GM18526 (cell line): ENCODE measurements at regions not wholly inside any gene's neighbourhood (a gene's known extent, or its start where the extent isn't known, plus 50 kb on each side); places are given as distances from the start of the nearest gene placed in this dataset.

ENCODE experiments used
- POLR2A ChIP-seq: IDR thresholded peaks from 3 replicates; pipeline ENCODE4 v1.6.1; 2011; ENCODE audit not compliant: insufficient read length; ENCODE audit errors: extremely low read depth

DNA sequence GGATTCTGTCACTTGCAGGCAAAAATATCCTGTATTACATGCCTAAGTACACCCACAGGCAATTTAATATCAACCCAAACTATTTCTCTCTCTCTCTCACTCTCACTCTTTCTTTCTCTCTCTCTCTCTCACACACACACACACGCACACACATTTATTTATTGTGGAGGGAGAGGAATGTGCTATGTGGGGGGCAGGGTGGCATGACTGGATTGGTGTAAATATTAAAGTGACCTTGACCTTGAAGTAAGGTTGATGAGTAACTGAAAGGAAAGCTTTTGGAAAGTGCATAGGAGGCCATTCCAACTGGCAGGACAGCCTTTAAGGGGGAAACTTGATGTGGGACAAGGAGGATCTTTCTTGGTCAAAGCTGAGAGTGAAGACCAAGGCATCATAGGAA is 589.7 kb upstream of the KIRREL3 start:
- no peak for TF ChIP-seq POLR2A

DNA sequence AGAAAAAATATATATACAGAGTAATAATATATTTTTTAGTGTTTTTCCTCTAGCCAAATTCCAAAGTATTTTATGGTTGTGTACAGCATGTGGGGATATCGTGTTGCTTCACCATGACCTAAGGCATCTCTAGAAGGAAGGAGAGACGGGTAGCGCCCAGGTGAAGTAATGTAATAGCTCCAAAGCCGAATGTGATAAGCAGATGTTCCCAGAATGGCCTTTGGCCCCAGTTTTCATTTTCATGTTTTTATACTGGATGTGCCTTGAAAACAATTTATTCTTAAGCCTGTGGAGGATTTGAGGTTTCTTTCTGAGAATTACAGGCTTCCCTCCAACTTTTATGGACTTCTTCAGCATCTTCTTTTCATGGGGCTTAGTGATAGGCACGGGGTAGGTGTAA is 587.9 kb upstream of the KIRREL3 start:
- no peak for TF ChIP-seq POLR2A

DNA sequence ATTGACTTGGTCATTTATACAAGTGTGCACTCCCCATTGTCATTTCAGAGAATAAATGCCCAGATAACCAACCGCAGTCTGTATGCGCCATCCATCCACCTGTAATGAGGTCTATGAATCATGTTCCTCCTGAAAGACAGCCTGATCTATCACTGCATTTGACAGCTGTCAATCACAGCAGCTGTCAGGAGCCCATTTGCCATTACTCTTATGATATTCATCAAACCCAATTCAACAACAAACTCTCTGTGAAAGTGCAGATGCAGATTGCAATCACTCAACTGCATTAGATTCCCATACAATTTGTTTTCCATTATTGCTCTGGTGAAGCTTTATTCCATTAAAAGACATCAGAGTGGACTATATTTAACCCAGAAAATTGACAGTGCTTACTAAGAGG is 586.9 kb upstream of the KIRREL3 start:
- no peak for TF ChIP-seq POLR2A

DNA sequence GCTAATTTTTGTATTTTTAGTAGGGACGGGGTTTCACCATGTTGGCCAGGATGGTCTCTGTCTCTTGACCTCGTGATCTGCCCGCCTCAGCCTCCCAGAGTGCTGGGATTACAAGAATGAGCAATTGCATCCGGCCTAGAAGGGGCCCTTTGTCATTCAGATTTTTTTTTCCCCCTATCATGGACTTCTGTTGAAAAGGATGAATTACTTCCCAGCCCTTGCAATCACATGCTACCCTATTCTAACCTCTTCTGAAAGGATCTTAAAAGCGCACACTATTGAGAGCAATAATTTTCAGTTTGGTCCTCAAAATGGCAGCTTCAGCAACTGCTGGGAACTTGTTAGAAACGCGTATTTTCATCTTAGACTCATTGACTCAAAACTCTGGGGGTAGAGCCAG is 575.6 kb upstream of the KIRREL3 start:
- no peak for TF ChIP-seq POLR2A

DNA sequence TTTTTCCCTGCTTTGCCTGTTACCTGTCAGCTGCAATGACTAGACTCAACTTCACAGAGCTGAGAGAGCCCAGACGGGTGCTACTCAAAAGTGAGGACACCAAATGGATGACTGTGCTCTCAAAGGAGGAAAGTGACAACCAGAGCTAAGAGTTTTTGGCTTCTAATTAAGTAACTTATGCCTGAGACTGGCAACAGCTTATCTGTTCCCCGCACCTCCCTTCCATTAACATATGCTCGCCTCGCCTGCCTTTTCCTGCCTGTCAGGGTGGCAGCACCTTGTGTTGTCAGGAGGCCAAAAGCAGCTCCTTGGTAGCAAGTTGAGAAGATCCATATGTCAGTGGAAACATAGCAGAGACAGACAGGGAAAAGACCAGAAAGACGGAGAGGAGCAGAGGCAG is 573.9 kb upstream of the KIRREL3 start:
- TF ChIP-seq POLR2A: no peak

DNA sequence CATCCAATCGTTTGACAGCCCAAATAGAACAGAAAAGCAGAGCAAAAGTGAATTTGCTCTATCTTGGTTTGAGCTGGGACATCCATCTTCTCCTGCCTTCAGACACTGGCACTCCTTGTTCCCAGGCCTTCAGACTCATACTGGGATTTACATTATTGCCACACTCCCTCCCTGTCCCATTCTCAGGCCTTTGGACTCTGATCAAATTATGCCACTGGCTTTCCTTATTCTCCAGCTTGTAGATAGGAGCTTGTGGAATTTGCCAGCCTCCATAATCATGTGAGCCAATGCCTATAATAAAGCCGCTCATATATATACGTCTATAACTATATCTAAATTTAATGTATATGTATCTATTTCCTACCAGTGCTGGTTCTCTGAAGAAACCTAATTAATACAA is 568.3 kb upstream of the KIRREL3 start:
- no peak for TF ChIP-seq POLR2A

DNA sequence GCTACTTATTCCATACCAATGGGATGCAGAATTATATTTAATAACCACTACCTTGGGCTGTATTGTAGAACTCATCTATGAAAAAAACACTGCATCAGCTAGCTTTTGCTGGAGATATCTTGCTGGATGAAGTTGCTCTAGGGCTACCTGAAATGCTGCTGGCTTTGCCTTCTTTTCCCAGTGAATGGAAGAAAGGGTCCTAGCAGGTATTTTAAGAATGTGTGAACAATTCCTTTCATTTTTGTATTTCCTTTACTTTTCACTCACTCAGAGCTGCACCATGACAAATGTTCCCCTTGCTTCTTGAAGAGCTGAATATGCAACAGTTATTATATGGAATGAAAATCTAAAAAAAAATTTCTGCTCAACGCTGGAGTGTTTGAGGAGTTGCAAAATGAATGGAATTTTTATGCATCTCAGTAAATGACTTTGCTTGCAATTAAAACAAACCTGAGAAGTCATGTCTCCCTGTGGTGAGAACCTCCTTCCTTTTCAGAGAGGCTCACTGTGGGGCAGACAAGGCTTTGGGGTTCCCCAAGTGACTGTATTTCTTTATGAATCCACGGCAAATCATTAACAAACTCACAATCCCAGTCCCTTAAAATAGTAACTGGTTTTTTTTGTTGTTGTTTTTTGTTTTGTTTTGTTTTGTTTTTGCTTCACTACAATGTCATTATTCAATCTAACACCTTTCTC is 566.8 kb upstream of the KIRREL3 start:
- no peak for TF ChIP-seq POLR2A

DNA sequence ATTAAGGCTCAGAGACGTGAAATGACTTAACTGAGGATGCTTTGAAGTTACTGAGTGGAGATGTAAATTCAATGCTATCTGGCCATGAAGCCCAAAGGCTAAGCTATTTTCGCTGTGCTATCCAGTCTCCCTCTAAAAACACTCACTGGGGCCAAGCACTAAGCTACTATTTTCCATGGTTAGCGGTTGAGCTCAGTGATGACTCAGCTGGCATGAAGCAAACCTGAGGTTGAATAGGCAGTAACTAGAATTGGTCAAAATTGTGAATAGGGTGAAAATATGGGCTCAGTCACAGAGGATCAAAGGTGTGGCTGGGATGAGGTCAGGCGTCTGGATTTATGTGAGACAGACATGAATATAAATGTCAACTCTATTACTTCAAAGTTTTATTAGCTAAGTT is 564.2 kb upstream of the KIRREL3 start:
- no peak for TF ChIP-seq POLR2A

DNA sequence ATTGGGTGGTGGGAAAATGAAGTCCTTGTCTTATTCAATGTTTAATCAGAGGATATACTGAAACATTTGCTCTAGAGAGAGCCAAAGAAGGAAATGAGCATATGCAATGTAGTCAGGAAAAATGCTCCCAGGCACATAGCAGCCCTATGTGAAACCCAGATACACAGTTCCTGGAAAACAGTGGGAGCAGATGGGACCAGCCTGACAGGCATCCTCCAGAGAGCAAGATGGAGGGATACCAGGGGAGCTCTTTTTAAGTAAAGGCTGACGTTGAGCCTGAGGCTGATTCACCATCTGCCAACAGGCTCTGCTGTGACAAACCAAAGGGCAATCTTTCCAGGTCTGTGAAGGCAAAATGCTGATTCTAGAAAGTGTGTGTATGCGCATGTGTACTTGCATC is 559.4 kb upstream of the KIRREL3 start:
- TF ChIP-seq POLR2A: no peak

DNA sequence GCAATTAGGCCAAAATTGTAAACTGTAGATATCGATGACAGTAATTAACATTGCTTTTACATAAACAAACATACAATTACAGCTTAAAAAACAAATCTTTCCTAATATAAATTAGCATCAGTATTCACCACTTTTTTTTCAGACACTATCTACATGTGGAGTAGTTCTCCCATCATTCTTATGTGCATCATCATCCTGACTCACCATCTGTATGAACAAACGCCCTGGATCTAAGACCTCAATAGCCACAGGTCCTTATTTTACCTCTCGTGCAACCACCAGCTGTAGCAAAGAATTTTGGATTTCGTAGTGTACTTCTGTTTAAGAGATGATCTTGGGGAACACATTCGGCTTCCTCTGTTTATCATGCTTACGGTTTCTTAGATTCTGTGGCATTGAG is 551.9 kb upstream of the KIRREL3 start:
- no peak for TF ChIP-seq POLR2A

DNA sequence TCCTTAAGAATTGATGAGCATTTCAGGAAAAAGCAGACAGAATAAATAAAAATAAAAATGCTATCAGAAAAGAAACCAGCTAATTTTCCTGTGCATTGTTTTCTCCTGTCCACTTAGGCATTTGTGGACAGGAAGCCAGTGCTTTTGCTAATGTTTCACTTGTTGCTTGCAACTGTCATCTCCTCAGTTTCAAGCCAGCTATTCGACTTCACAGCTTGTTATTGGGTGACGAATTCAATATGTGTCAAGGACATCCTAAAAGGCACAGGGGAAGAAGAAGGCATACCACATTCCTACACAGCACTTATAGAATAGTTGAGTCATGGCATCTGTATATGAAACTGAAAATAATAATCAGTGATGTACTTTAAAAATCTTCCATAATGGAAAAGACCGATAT is 530.6 kb upstream of the KIRREL3 start:
- no peak for TF ChIP-seq POLR2A

DNA sequence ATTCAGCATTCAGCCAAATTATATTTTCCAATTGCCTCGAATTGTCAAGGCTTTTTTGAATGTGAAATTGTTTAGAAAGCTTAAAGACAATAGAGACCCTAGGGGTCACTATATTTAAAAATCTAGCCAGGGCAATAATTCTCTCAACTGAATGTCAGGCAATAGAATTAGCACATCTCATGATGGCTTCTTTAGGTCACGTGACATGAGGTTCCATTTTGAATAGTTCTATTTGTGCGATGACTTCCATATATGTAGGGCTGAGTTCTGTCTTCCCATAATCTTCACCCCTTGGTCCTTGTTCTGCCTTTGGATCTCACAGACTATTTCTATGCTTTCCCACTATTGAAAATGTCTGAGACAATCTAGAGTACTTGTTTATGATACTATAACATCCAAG is 527.7 kb upstream of the KIRREL3 start:
- TF ChIP-seq POLR2A: no peak

DNA sequence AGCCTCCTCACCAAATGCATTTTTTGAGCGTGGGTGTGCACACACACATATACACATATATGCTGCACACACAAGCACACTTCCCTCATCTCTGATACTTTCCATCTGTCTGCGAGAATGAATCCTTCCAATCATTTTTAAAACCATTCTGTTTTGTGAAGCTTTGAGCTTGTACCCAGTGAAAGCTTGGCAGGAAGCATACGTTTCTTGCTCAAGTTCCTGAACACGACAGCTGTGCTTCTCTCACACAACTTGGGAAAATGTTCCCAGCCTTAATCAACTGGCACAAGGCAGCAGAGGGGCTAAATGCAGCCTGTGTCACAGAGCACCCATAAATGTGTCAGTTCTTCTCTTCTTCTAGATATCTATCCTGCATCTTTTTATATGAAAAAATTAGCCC is 524.0 kb upstream of the KIRREL3 start:
- TF ChIP-seq POLR2A: no peak

DNA sequence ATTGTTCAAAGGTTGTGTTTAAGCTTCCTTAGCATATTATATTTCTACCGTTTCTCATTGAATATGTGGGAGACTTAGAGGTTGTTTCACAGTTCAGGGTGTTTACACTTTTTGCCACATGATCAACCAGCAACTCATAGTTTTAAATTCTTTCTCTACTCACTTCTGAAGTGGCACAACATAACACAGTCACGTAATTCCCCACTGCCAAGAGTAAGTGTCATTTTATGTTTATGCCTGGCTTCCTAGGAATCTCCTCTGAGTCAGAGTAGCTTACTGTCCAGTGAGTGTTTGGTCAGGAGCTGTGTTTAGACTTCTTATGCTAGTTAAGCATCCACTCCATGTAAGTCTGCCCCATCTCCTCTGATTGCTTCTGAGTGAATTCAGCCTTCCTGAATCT is 520.8 kb upstream of the KIRREL3 start:
- no peak for TF ChIP-seq POLR2A

DNA sequence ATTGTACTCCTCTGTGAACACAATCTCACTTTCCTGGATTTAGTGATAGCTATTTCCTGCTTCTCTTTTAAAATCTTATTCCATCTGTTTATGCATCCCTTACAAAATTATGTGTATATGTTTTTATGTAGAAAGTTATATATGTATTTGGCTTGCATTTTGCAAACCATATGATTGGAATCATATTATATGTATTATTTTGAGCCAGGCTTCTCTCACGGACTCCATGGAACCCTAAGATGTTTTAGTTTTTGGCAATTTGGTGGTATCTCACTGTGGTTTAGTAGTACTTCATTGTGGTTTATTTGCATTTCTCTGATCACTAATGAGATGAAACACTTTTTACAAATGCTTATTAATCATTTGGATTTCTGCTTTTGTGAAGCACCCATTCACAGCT is 507.3 kb upstream of the KIRREL3 start:
- no peak for TF ChIP-seq POLR2A

DNA sequence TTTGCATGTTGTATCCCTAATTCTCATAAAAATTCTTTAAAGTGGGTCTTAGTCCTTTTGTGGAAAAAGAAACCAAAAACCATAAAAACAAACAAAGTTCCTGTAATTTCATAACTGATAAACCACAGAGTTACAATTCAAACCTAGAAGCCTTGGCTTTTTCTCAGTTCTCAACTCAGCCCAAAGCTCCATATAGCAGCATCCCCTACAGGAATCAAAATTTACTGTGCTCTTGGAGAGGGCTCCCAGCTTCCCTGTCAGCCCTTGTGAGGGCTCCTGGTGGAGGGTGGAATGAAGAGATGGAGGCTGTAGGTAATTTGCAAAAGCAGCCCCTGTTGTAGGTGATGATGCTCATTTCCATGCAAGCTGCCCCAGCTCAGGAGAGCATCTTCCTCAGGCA is 506.1 kb upstream of the KIRREL3 start:
- no peak for TF ChIP-seq POLR2A

DNA sequence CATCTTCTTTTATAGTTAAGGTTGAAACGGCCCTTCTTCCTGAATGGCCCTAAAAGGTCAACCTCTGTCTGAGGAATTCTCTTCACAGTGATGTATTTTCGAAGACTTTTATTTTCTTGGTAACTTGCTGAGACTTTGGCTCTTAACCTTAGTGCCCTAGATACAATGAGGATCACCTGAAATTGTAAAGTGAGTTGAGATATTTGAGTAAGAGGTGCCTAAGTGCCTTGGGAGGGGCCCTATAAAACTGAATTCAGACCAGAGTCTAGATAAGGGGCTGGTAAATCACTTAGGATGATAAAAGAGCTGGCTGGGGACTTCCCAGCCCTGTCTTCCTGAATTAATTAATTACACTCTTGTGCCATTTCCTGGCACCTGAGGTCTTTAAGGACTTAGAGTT is 505.6 kb upstream of the KIRREL3 start:
- TF ChIP-seq POLR2A: no peak

DNA sequence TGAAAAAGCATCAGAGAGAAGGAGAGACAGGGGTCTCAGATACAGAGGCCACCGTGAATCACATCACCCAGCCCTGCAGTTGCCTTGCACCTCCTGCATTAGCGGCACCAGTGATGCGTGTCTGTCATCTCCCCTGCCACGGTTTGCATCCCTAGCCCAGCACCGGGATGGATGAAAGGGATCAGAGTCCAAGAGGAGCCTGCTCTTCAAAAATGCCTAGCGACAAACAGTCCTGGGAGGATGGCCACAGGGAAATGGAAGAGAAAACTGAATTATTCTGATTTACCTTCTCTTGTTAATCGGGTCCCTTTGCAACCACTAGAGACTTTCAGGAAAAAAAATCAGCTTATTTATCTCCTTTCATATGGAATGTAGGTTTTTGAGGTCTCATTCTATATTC is 495.6 kb upstream of the KIRREL3 start:
- TF ChIP-seq POLR2A: no peak
